ENCODE measurements at regions not wholly inside any gene's neighbourhood (a gene's known extent, or its start where the extent isn't known, plus 50 kb on each side); places are given as distances from the start of the nearest gene placed in this dataset.

GRCh38 chr16:75911896-75912295 is 185.6 kb upstream of the CPHXL start:
- no peak for TF ChIP-seq CTCF (conservative IDR thresholded peaks at IDR 0.05; ENCODE audit: low read depth in 2 of 2)
- no peak for TF ChIP-seq JUNB (IDR thresholded peaks at IDR 0.05; ENCODE audit: unreplicated experiment)
- TF ChIP-seq EZH2 (IDR thresholded peaks at IDR 0.05; ENCODE audit: low read depth, unreplicated experiment): no peak
- no peak for TF ChIP-seq EZH2phosphoT487 (IDR thresholded peaks at IDR 0.05; ENCODE audit: unreplicated experiment)
- no peak for TF ChIP-seq REST (IDR thresholded peaks at IDR 0.05; ENCODE audit: unreplicated experiment)
- TF ChIP-seq CREB1 (CRISPR knock-in tag; IDR thresholded peaks at IDR 0.05; ENCODE audit: low read depth): no peak
- TF ChIP-seq POLR2AphosphoS5 (IDR thresholded peaks at IDR 0.05; ENCODE audit: low read depth): no peak

Measured in GM23338 (cell line).